ENCODE measurements at regions not wholly inside any gene's neighbourhood (a gene's known extent, or its start where the extent isn't known, plus 50 kb on each side); places are given as distances from the start of the nearest gene placed in this dataset.

GRCh38 chr14:26123459-26123858 lies 474.4 kb downstream of the NOVA1 start:
- no peak for ATAC-seq
- Histone ChIP-seq H3K4me2 (ENCODE audit: insufficient read depth, low read length) (no peak overlapping the region), H3K9ac (ENCODE audit: insufficient read depth in 1 of 2, low read depth in 2 of 2, low read length in 2 of 2) (no peak overlapping the region), H2AFZ (ENCODE audit: low read depth, low read length) (no peak overlapping the region), H3K79me2 (ENCODE audit: control insufficient read depth, insufficient read depth, low read length) (no peaks in the 10 kb centered on the region), H3K4me3 (no peak overlapping the region), H3K4me1 (replicated peaks in 1 of 2; ENCODE audit: control insufficient read depth in 2 of 2, insufficient read depth in 2 of 2, low read length in 2 of 2) (no peaks in the 10 kb centered on the region), H4K20me1 (replicated peaks; ENCODE audit: control insufficient read depth, insufficient read depth, low read length) (no peaks in the 10 kb centered on the region), H3K27ac (ENCODE audit: extremely low read depth, low read depth, low read length) (no peak overlapping the region), H3K36me3 (ENCODE audit: control insufficient read depth, insufficient read depth, low read length) (no peaks in the 10 kb centered on the region), H3K9me3 (replicated peaks; ENCODE audit: control insufficient read depth, insufficient read depth, low read depth, low read length) (no peaks in the 10 kb centered on the region), H3K27me3 (ENCODE audit: control insufficient read depth in 2 of 2, insufficient read depth in 2 of 2, low read length in 2 of 2) (no peaks in the 10 kb centered on the region), H3K9me1 (ENCODE audit: control insufficient read depth, insufficient read depth, low read length) (no peaks in the 10 kb centered on the region)
- WGBS (ENCODE audit: insufficient coverage, low coverage, missing lambda C conversion rate), result 0% methylated on average over 2 of the region's 2 CpGs
- in situ Hi-C loops (cut with MboI), result no loop called here
- BruUV-seq (replicated peaks), result no TSS peak
- DNase-seq (ENCODE audit: extremely low read depth in 1 of 4, low spot score in 3 of 4), result no peak
- POLR2A ChIA-PET, result no interaction called here
- CTCF ChIA-PET (ENCODE audit: low intra/inter-chr PET ratio), result no interaction called here
- intact Hi-C loops (cut with micrococcal nuclease), result no loop called here
- FAIRE-seq, result no peak
- TF ChIP-seq, protein P1, sequence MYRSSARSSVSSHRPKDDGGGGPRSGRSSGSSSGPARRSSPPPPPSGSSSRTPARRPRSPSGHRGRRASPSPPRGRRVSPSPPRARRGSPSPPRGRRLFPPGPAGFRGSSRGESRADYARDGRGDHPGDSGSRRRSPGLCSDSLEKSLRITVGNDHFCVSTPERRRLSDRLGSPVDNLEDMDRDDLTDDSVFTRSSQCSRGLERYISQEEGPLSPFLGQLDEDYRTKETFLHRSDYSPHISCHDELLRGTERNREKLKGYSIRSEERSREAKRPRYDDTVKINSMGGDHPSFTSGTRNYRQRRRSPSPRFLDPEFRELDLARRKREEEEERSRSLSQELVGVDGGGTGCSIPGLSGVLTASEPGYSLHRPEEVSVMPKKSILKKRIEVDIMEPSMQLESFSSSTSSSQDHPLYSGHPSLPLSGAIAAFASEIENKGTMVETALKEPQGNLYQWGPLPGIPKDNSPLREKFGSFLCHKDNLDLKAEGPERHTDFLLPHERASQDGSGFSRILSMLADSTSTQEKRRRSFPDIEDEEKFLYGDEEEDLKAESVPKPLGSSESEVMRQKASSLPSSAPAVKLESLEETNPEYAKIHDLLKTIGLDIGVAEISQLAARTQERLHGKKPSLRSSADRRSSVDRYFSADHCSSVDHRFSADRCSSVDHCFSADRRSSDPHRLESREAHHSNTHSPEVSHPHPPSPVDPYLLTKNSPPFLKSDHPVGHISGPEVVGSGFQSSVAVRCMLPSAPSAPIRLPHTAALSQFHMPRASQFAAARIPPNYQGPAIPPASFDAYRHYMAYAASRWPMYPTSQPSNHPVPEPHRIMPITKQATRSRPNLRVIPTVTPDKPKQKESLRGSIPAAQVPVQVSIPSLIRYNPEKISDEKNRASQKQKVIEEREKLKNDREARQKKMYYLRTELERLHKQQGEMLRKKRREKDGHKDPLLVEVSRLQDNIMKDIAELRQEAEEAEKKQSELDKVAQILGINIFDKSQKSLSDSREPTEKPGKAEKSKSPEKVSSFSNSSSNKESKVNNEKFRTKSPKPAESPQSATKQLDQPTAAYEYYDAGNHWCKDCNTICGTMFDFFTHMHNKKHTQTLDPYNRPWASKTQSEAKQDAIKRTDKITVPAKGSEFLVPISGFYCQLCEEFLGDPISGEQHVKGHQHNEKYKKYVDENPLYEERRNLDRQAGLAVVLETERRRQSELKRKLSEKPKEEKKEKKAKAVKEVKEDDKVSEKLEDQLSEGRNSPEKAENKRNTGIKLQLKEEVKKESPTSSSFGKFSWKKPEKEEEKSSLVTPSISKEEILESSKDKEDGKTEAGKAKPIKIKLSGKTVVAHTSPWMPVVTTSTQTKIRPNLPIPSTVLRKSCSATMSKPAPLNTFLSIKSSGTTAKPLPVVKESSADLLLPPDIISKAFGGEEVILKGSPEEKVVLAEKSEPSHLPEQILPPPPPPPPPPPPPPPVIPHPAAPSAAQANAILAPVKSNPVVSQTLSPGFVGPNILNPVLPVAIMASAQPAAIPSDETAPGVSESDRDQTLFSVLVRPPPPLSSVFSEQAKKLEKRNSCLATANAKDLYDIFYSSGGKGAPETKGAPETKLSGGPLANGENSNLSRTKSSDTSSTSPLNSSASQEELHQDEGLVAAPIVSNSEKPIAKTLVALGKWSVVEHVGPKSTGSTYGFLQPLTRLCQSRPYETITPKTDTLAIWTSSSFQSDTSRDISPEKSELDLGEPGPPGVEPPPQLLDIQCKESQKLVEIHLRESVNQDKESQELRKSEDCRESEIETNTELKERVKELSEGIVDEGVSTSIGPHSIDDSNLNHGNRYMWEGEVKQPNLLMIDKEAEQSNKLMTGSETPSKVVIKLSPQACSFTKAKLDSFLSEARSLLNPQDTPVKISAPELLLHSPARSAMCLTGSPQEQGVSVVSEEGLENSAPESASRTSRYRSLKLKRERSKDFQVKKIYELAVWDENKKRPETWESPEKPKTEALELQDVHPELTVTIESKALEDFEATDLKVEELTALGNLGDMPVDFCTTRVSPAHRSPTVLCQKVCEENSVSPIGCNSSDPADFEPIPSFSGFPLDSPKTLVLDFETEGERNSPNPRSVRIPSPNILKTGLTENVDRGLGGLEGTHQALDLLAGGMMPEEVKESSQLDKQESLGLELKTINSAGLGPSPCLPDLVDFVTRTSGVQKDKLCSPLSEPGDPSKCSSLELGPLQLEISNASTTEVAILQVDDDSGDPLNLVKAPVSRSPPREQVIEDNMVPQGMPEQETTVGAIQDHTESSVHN (IDR thresholded peaks at IDR 0.05; ENCODE audit: borderline replicate concordance in 1 of 2, low read depth in 1 of 2), result no peak
- no peak for TF ChIP-seq SRSF9 (IDR thresholded peaks at IDR 0.05; ENCODE audit: borderline replicate concordance, low read depth, low read length)
- no peak for TF ChIP-seq HINFP (tag; conservative IDR thresholded peaks at IDR 0.05; ENCODE audit: low read depth)
- no peak for TF ChIP-seq YBX1 (IDR thresholded peaks at IDR 0.05)
- TF ChIP-seq XRCC5 (IDR thresholded peaks at IDR 0.05; ENCODE audit: low read depth, low read length), result no peak

Measured in K562 (cell line).